22Rv1 (cell line): ENCODE measurements at regions not wholly inside any gene's neighbourhood (a gene's known extent, or its start where the extent isn't known, plus 50 kb on each side); places are given as distances from the start of the nearest gene placed in this dataset.

Source experiments
- H3K27ac ChIP-seq: fragments of 450-650 bp; 2 replicates; pipeline ENCODE4 v1.5.1; 2017
- ZFX ChIP-seq: fragments of 450-650 bp; IDR thresholded peaks from 2 replicates; pipeline ENCODE4 v1.6.1; 2017; ENCODE audit warnings: antibody characterized with exemption, borderline replicate concordance
- TF ChIP-seq, protein P1 (sequence below): fragments of 450-650 bp; IDR thresholded peaks from 2 replicates; pipeline ENCODE4 v1.5.1; 2017; ENCODE audit warnings: mild to moderate bottlenecking

DNA sequence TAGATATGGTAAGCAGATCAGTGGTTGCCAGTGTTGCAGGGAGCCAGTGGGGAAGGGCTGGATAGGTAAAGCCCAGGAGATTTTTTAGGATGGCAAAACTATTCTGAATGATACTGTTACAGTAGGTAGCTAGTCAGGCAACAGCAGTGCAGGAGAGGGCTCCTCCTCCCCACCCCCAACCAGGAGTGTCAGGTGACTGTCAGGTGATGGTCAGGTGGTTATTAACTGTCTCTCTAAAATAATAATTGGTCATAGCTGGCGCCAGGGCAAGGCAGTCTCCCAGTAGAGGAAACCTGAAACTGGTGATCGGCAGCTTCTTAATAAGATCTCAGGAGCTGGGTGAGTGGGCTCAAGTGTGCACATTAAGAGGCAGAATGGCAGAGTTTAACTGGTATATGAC, 201.6 kb upstream of the PARD3B start:
- no peak for TF ChIP-seq ZFX
- TF ChIP-seq, protein P1, sequence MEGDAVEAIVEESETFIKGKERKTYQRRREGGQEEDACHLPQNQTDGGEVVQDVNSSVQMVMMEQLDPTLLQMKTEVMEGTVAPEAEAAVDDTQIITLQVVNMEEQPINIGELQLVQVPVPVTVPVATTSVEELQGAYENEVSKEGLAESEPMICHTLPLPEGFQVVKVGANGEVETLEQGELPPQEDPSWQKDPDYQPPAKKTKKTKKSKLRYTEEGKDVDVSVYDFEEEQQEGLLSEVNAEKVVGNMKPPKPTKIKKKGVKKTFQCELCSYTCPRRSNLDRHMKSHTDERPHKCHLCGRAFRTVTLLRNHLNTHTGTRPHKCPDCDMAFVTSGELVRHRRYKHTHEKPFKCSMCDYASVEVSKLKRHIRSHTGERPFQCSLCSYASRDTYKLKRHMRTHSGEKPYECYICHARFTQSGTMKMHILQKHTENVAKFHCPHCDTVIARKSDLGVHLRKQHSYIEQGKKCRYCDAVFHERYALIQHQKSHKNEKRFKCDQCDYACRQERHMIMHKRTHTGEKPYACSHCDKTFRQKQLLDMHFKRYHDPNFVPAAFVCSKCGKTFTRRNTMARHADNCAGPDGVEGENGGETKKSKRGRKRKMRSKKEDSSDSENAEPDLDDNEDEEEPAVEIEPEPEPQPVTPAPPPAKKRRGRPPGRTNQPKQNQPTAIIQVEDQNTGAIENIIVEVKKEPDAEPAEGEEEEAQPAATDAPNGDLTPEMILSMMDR, result no peak
- H3K27ac ChIP-seq, result no peak overlapping the region

DNA sequence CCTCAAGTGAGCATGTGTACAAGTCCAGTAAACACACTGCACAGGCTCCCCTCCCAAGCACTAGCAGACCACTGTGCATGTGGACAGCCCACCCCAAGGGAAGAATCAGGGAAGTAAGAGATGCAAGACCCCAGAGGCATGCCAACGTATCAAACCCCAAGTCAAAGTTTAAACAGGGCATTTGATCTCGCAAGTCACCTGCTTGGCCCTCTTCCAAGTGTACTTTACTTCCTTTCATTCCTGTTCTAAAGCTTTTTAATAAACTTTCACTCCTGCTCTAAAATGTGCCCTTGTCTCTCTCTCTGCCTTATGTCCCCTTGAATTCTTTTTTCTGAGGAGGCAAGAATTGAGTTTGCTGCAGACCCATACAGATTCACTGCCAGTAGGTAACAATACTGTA, 201.2 kb upstream of the PARD3B start:
- no peak overlapping the region for H3K27ac ChIP-seq
- TF ChIP-seq, protein P1, result no peak
- no peak for TF ChIP-seq ZFX

DNA sequence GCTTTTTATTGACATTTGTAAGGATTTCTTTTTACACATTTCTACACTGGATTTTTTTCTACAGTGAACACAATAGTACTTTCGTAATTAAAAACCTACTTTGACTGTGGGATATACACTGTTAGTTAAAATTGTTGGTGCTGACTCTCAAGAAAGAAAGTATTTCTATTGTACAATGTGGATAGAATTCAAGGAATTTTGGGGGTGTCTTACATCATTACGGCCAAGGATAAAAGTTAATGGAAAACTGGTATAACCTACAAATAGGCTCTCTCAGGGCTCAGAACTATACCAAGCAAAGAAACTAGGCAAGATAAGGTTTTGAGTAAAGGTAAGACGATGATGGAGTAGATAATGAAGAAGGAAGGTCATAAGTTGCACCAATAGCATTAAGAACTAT, 198.4 kb upstream of the PARD3B start:
- H3K27ac ChIP-seq, result no peak overlapping the region
- no peak for TF ChIP-seq ZFX
- TF ChIP-seq, protein P1, result no peak

DNA sequence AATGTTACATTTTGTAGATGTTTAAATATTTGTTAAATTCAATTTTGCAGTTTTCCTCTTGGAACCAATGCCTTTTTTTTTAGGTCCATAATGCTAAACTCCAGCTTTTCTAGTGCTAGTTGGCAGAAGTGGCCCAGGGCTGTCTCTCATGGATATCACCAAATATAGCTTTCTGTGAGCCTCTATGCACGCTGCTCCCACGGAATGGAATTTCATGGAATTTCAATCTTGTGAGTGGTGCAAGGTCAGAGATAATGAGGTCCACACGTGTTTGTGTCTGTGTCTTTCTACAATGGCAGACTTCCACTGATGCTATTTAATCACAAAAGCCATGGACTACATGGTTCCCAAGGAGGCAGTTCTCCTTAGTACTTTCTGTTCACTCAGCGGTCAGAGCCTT, 191.5 kb upstream of the PARD3B start:
- H3K27ac ChIP-seq, result no peak overlapping the region
- TF ChIP-seq ZFX, result no peak

GRCh38 chr2:204354442-204354856, 190.8 kb upstream of the PARD3B start:
- TF ChIP-seq, protein P1, result no peak
- no peak for TF ChIP-seq ZFX
- H3K27ac ChIP-seq, result no peak overlapping the region

DNA sequence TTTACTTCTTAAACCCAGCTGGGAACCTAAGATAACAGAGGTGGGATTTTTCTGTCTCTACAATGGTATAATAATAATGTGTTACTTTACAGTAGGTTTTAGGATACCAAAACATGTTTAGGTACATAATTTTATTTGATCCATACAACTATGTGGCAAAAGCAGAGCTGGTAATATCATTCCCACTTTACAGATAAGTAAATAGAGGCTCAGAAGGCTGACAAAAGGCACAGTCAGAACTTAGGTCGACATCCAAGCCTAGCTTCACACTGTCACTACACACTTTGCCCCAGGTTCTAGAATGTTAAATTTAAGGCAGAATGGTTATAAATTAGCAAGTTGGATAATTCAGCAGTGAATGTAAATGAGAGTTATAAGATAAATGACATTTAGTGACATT, 189.6 kb upstream of the PARD3B start:
- H3K27ac ChIP-seq, result no peak overlapping the region
- TF ChIP-seq, protein P1, result no peak
- no peak for TF ChIP-seq ZFX

DNA sequence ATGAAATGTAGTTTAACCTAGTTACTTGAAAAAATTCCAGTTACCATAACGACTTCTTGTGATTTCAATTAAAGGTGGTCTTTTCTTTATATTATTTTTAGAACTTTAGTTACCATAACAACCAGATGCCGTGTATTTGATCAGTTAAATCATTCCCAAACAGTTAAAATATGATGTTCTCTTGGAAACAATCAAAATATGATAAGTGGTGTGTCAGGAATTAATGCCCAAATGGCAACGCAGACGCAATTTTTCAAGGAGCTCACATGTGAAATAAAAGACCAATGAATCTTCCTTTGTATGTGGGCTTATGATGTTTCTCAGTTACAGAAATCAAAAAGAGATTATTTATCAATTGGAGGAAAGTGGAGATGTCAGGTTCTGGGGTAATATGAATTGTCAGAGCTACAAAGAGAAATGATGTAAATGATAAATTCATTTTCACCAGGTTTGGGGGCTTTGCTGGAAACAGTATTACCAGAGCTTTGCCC, 189.1 kb upstream of the PARD3B start:
- H3K27ac ChIP-seq, result no peak overlapping the region
- TF ChIP-seq, protein P1, result no peak
- no peak for TF ChIP-seq ZFX

DNA sequence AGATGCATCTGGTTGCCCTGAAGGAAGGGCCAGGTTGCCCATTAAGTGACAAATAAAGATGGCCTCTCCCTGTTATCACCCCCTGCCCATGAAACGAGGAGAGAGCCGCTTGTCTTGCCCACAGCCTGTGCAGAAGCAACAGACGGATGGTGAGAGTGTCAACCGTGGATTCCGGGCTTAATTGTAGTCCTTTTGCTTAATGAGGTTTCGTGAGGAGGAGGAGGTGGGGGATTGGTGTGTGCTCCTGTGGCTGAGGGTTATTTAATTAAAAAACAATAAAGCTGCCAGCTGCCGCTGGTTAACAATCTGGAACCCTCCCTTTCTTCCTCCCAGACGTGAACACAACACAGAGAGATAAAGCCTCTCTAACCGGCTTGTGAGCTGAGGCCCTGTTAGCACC, 188.0 kb upstream of the PARD3B start:
- TF ChIP-seq ZFX, result no peak
- TF ChIP-seq, protein P1, result no peak
- H3K27ac ChIP-seq, result no peak overlapping the region
